NCI-H1105 treated with DMSO at 0.1 percent for 48 hours (cell line): ENCODE measurements at regions not wholly inside any gene's neighbourhood (a gene's known extent, or its start where the extent isn't known, plus 50 kb on each side); places are given as distances from the start of the nearest gene placed in this dataset.
"Not testable (repeated sequence)": the region's sequence is repeated elsewhere in the genome, so short reads cannot be mapped to it uniquely, and the experiment has no call there.

Experiments
- DNase-seq: peaks from one replicate; lab custom pipeline; 2025; lab: John Stamatoyannopoulos, UW

DNA sequence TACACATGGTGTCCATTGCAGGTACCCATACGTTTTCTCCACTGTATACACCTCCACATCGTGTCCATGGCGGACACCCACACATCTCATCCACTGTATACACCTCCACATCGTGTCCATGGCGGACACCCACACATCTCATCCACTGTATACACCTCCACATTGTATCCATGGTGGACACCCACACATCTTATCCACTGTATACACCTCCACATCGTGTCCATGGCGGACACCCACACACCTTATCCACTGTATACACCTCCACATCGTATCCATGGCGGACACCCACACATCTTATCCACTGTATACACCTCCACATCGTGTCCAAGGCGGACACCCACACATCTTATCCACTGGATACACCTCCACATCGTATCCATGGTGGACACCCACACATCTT lies 50.4 kb upstream of the TTC34 start:
- DNase-seq: not testable (repeated sequence)

GRCh38 chr1:2853711-2854110 lies 52.2 kb upstream of the TTC34 start:
- DNase-seq: no peak

GRCh38 chr1:2854151-2854550 lies 52.7 kb upstream of the TTC34 start:
- no peak for DNase-seq

DNA sequence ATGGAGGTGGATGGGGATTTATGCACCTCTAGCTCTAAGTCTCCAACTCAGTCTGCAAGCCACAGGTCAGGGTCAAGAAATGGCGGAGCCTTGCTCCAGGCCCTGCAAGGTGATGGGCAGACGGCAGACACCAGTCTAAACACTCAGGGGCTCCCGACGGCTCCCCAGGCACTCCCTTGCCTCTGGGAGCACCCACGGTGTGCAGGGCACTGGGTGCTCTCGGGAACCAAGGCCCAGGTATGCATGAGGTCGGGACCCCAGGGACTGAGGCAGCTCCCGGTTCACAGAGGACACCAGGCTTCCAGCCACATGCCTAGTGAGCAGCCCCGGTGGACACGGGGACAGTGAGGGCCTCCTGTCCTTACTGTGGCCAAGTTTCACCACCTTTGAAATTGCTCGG lies 53.1 kb upstream of the TTC34 start:
- no peak for DNase-seq

DNA sequence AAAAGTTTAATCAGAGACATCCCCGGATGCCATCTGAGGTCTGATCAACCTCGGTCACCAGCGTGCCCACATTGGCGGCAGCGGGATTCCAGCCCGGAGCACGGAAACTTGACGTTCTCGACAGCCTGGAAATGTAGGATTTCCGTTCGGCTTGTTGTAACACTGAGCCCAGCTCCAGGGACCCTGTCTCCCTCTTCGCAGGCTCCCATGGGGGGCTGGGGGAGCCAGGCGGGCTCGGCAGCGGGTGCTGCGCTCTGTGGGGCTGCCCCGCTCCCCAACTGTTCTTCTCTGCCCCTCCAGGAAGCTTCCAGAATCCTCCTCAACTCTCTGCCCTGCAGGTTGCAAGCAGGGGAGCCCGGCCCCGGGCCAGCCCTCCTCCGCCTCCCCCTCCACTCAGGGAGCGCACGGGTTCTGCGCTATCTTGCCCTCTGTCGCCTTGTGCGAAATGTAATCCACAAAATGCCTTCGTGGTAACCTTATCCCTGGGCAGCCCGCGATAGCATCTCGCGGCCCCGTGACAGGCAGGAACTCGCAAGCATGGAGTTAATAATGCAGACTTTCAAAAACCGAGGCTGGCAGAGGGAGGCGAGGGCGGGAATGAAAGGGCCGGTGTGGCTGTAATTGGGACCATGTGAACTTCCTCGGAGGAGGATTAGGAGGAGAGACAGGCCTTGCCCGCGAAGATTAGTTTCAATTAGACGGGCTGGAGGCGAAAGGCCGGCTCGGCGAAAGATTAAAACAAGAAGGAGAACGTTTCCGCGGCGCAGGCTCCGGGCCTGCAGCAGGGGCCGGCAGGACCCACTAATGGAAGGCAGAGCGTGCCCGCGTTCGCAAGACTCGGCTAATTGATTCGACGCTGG lies 53.9 kb upstream of the TTC34 start:
- DNase-seq: no peak

DNA sequence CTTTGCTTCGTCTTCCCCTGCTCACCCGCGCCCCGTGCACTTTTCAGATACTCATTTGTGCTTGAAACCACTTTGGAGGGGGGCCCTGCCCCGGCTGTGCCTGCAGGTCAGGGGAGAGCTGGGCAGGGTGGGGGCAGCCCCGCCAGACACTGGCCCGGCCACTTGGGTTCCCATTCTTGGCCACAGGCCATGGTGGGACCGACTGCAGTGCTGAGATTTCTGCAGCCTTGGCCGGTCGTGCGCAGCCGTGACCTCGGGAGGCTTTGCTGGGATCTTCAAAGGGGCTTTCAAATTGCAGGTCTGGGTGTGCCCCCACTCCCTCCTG lies 54.5 kb upstream of the TTC34 start:
- DNase-seq: no peak

GRCh38 chr1:2856676-2857375 lies 55.3 kb upstream of the TTC34 start:
- no peak for DNase-seq

DNA sequence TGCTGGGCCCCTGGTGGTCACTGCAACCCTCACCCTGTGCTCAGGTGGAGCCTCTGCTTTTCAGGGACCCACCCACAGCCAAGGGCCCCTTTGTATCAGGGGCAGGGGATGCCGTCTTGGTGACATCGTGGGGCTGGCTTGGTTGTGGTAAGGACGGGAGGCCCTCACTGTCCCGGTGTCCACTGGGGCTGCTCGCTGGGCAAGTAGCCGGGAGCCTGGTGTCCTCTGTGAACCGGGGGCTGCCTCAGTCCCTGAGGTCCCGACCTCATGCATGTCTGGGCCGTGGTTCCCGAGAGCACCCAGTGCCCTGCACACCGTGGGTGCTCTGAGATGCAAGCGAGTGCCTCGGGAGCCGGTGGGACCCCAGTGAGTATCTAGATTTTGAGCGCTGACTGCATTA lies 56.0 kb upstream of the TTC34 start:
- no peak for DNase-seq

GRCh38 chr1:2858676-2859075 lies 57.2 kb upstream of the TTC34 start:
- DNase-seq: no peak

- DNase-seq: no peak
Measured at GRCh38 chr1:2859219-2859880, 57.9 kb upstream of the TTC34 start.

DNA sequence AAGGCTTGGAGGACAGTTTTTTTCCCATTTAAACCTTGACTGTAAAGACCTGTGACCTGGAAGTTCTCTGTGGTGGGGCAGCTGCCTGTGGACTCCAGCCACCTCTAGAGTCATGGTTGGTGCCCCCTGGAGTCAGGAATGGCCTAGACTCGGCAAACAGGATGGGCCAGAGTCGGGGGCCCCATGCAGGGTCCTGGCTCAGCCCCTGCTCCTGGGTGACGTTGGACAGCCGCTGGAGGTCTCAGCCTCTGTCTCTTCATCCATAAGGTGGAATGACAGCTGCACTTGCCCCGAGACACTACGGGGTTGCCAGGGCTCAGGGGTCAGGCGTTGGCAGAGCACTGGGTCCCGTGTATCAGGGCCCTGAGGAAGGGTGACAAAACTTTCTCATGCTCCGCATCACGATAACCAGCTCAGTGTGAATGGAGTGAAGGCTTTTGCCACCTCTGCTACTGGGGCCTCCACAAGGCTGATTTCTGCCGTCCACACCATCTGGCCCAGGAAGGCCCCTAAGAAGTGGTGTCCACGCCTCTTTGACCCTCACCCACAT lies 58.5 kb upstream of the TTC34 start:
- no peak for DNase-seq

GRCh38 chr1:2860476-2861142 lies 59.1 kb upstream of the TTC34 start:
- no peak for DNase-seq

DNA sequence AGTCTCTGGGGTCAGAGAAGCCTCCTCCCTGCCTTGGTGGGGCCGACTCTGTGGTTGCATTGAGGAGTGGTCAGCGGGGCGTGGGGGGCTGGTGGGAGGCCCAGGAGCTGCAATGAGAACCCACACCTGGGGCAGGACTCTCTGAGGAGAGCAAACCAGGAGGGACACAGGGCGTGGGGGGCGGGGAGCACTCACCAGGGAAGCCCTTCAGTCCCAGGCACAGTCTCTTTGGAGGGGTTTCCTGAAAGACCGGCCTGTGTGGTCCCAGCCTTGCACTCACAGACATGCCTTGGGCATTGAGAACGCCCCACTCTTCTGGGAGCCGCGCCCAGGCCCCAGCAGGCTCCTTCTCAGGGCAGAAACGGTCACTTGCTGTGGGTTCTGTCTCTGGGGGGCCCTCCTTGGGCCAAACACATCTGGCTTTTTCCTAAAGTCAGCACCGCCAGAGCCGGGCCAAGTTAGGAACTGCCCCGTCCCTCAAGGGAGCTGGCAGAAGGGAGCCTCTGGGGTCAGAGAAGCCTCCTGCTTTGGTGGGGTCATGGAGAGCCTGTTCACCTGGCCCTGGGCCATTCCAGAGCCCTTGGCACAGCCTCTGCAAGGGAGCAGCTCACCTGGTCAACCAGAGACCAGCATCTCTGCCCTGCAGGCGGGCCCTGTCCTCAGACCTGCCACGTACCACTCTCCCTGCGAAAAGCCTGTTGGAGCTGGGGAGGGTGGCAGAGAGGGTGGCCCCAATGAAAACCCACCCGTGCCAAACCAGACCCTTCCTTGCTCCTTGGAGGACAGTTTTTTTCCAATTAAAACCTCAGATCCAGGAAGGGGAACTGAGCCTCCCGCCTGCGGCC lies 59.9 kb upstream of the TTC34 start:
- no peak for DNase-seq

GRCh38 chr1:2861988-2862813 lies 60.7 kb upstream of the TTC34 start:
- no peak for DNase-seq

DNA sequence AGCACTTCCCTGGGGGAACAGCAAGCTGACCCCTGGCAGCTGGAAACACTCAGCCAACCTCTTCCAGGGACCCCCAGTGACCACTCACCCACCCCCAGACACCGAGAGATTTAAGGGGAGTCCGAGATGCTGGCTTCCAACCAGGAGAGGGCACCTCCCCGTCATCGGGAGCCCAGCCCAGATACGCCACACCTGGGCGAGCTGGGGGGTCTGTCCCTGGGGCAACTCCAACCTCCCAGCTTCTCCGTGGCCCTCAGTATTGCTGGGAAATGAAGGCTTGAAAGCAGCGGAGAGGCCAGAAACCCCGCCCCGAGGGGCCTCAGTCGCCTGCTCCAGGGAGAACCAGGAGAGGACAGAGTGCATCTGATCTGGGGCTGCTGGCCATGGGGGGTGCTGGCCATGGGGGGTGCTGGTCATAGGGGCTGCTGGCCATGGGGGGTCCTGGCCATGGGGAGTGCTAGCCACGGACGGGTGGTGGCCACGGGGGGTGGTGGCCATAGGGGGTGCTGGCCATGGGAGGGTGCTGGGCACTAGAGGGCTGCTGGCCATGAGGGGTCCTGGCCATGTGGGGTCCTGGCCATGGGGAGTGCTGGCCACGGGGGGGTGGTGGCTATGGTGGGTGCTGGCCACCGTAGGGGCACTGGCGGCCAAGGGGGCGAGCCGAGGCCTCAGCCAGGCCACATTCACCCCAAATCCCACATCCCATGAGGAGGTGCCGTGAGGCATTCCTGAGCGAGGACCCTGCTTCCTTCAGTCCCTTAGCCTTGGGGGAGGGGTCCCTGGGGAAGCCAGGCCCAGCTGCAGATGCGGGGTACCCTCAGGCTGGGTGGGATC lies 61.5 kb upstream of the TTC34 start:
- no peak for DNase-seq

DNA sequence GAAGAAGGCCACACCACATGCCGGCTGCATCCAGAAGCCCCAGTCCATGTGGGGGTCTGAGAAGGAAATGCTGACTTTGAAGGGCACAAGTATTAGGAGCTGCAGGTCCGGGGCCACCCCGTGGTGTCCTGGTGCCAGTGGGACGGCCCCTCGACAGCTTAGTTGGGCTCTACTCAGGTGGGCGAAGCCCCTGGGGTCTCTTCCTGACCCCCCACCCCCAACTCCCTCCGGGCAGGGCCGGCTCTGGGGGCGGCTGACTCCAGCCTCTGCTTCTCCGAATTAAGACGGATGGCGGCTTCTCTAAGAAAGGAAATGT lies 62.1 kb upstream of the TTC34 start:
- no peak for DNase-seq

DNA sequence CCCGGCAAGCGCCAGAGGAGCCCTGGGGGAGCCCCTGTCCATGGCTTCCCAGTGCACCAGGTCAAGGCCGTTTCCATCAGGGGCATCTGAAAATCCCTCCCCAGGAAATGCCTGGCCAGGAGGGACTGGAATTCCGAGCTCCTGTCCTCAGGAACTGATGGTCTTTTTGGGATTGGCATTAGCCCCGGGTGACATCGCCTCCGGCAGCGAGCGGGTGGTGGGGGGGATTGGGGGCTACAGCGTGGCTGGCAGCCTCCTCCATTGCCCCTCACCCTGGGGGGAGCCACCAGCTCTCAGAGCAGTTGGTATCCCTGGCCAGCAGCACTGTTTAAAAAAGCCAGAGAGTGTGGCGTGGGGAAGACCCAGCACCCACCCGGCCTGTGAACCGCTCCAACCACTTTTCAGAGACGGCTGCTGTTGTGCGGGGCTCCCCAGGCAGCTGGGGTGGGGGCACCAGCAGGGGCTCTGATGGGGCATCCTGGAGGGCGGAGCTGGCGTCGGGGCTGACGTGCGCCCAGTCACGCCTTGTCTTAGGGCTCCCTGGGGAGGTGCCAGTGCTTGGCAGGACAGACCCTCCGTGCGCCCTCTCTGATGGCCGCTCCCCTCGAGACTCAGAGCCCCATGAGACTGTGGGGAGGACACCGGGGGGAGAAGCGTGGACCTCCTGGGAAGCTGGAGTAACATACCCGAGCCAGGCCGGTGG lies 62.9 kb upstream of the TTC34 start:
- no peak for DNase-seq

DNA sequence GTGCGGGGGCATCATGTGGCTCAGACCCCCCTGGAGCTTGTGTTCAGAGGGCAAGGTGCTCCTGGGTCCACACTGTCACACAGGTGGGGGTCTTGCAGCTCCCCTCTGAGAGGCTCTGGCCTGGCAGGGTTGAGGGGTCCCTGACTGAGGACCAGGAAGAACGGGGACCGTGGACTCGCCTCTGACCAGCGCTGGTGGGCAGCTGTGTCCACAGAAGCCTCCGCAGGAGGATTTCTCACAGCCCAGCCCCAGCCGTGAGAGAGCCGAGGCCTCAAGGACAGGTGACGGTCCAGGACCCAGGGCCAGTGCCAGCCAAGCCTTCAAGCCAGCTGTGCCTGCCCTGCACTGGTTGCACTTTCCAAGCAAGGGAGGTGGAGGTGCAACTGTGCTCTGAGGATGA lies 63.5 kb upstream of the TTC34 start:
- DNase-seq: no peak
